IMR-90 (cell line): ENCODE measurements at regions not wholly inside any gene's neighbourhood (a gene's known extent, or its start where the extent isn't known, plus 50 kb on each side); places are given as distances from the start of the nearest gene placed in this dataset.

Experiments
- ATAC-seq: fragments of 200-7000 bp; cut with Tn5 transposase; 2 replicates; pipeline ENCODE4 v1.9.1; 2020; ENCODE audit warnings: low read depth, mild to moderate bottlenecking, moderate library complexity
- BruUV-seq: library from RNA; stranded (reverse); fragments of 400-500 nt; replicated peaks from 2 replicates; lab custom pipeline; 2021; lab: Mats Ljungman, UMichigan
- CTCF ChIA-PET: fragments of 300-600 bp; formaldehyde crosslinking; extraction: SDS; loops from one replicate; lab custom pipeline; 2021; ENCODE audit warnings: antibody characterized with exemption; lab: Yijun Ruan, JAX
- POLR2A ChIA-PET: fragments of 300-600 bp; sonication (Branson Sonifier 250); formaldehyde crosslinking; loops from one replicate; lab custom pipeline; 2022; ENCODE audit warnings: antibody characterized with exemption; ENCODE audit not compliant: unreplicated experiment; lab: Charles Lee
- DNase-seq: peaks from one replicate; pipeline ENCODE4 v3.0.0; 2013
- H2AFZ ChIP-seq: replicated peaks from 2 replicates; pipeline ENCODE3; 2013; ENCODE audit warnings: low read length, mild to moderate bottlenecking; ENCODE audit not compliant: poor library complexity
- H2AK5ac ChIP-seq: 2 replicates; pipeline ENCODE4 v1.6.1; 2013; ENCODE audit warnings: low read depth, low read length, inconsistent platforms
- H2AK9ac ChIP-seq: replicated peaks from 2 replicates; pipeline ENCODE3; 2013; ENCODE audit warnings: mild to moderate bottlenecking, low read depth, low read length, moderate library complexity; ENCODE audit not compliant: poor library complexity
- H2BK120ac ChIP-seq: 2 replicates; pipeline ENCODE4 v1.6.1; 2013; ENCODE audit warnings: low read depth, low read length, inconsistent platforms
- H2BK15ac ChIP-seq: 3 replicates; pipeline ENCODE4 v1.6.1; 2013; ENCODE audit warnings: low read depth, low read length, inconsistent platforms
- H2BK20ac ChIP-seq: 2 replicates; pipeline ENCODE4 v1.6.1; 2013; ENCODE audit warnings: low read depth, mild to moderate bottlenecking, inconsistent platforms, low read length, moderate library complexity
- H2BK5ac ChIP-seq: 2 replicates; pipeline ENCODE4 v1.6.1; 2013; ENCODE audit warnings: mild to moderate bottlenecking, low read depth, low read length, inconsistent platforms; ENCODE audit not compliant: poor library complexity, severe bottlenecking
- H3K14ac ChIP-seq: replicated peaks from 2 replicates; pipeline ENCODE4 v1.6.1; 2013; ENCODE audit warnings: low read depth, low read length, inconsistent platforms
- H3K18ac ChIP-seq: 2 replicates; pipeline ENCODE4 v1.6.1; 2013; ENCODE audit warnings: low read depth, low read length, control low read depth
- H3K23ac ChIP-seq: 2 replicates; pipeline ENCODE4 v1.6.1; 2013; ENCODE audit warnings: low read depth, low read length, inconsistent platforms
- H3K27ac ChIP-seq: 2 replicates; pipeline ENCODE4 v1.5.1; 2013; ENCODE audit warnings: mild to moderate bottlenecking, control low read depth, low read length; ENCODE audit not compliant: insufficient read depth
- H3K27me3 ChIP-seq: 2 replicates; pipeline ENCODE4 v1.6.1; 2013; ENCODE audit warnings: low read length; ENCODE audit not compliant: control insufficient read depth, insufficient read depth
- H3K36me3 ChIP-seq: 2 replicates; pipeline ENCODE4 v1.6.1; 2013; ENCODE audit warnings: low read length, mixed read lengths; ENCODE audit not compliant: control insufficient read depth, insufficient read depth
- H3K4ac ChIP-seq: 2 replicates; pipeline ENCODE4 v1.6.1; 2013; ENCODE audit warnings: low read depth, low read length, inconsistent platforms
- H3K4me1 ChIP-seq: 2 replicates; pipeline ENCODE4 v1.6.1; 2013; ENCODE audit warnings: low read length, mixed read lengths; ENCODE audit not compliant: control insufficient read depth, insufficient read depth
- H3K4me2 ChIP-seq: 2 replicates; pipeline ENCODE4 v1.6.1; 2013; ENCODE audit warnings: low read depth, mild to moderate bottlenecking, control low read depth, low read length, moderate library complexity
- H3K4me3 ChIP-seq: 2 replicates; pipeline ENCODE4 v1.5.1; 2013; ENCODE audit warnings: low read depth, mild to moderate bottlenecking, control low read depth, low read length, moderate library complexity; ENCODE audit not compliant: insufficient read depth
- H3K56ac ChIP-seq: 2 replicates; pipeline ENCODE4 v1.6.1; 2013; ENCODE audit warnings: low read length, inconsistent platforms; ENCODE audit not compliant: insufficient read depth; ENCODE audit errors: extremely low read depth
- H3K79me1 ChIP-seq, 2 experiments: 2 replicates each; pipeline ENCODE4 v1.6.1; 2013; ENCODE audit warnings: low read length in 2 of 2, inconsistent platforms in 1 of 2, low read depth in 1 of 2
- H3K9ac ChIP-seq: 2 replicates; pipeline ENCODE4 v1.6.1; 2013; ENCODE audit warnings: low read depth, low read length, control low read depth
- H3K9me1 ChIP-seq: 2 replicates; pipeline ENCODE4 v1.6.1; 2013; ENCODE audit warnings: low read length, inconsistent platforms; ENCODE audit not compliant: insufficient read depth
- H3K9me3 ChIP-seq: 2 replicates; pipeline ENCODE4 v1.6.1; 2013; ENCODE audit warnings: low read length; ENCODE audit not compliant: control insufficient read depth, insufficient read depth
- H4K20me1 ChIP-seq: 2 replicates; pipeline ENCODE4 v1.6.1; 2013; ENCODE audit warnings: low read length, inconsistent platforms; ENCODE audit not compliant: insufficient read depth
- H4K5ac ChIP-seq: 2 replicates; pipeline ENCODE4 v1.6.1; 2013; ENCODE audit warnings: mild to moderate bottlenecking, low read depth, low read length, control low read depth
- H4K8ac ChIP-seq, 2 experiments: 2 replicates each; pipeline ENCODE4 v1.6.1; 2013; ENCODE audit warnings: low read depth in 2 of 2, low read length in 2 of 2, control low read depth in 1 of 2, inconsistent platforms in 1 of 2
- H4K91ac ChIP-seq: 2 replicates; pipeline ENCODE4 v1.6.1; 2013; ENCODE audit warnings: low read depth, low read length, inconsistent platforms; ENCODE audit not compliant: insufficient read depth
- RFX5 ChIP-seq: IDR thresholded peaks from 2 replicates; pipeline ENCODE4 v1.8.0; 2012; ENCODE audit warnings: low read depth, mild to moderate bottlenecking, low read length, moderate library complexity
- WGBS, 2 experiments: methylation state at CpG; one replicate each; pipeline versions ENCODE4 v1.1.5 to v1.1.7; 2013; ENCODE audit warnings: missing lambda C conversion rate in 2 of 2; ENCODE audit not compliant: insufficient read length in 1 of 2; ENCODE audit errors: extremely low coverage in 2 of 2; 5-methylcytosine and 5-hydroxymethylcytosine counted together
- dilution Hi-C: fragments of 300-500 bp; cut with HindIII; formaldehyde crosslinking; loops from one replicate; pipeline ENCODE4 v1.14.3; 2018; ENCODE audit warnings: low sequenced_read_pairs; ENCODE audit not compliant: unreplicated experiment
- in situ Hi-C: fragments of 300-500 bp; cut with MboI; formaldehyde crosslinking; loops from 3 replicates; pipeline ENCODE4 v1.14.3; 2019; ENCODE audit warnings: low sequenced_read_pairs, inconsistent platforms, mixed read lengths
- intact Hi-C: fragments of 100-400 bp; cut with micrococcal nuclease; formaldehyde crosslinking; loops from 2 replicates; pipeline ENCODE4 v1.10.0; 2022

DNA sequence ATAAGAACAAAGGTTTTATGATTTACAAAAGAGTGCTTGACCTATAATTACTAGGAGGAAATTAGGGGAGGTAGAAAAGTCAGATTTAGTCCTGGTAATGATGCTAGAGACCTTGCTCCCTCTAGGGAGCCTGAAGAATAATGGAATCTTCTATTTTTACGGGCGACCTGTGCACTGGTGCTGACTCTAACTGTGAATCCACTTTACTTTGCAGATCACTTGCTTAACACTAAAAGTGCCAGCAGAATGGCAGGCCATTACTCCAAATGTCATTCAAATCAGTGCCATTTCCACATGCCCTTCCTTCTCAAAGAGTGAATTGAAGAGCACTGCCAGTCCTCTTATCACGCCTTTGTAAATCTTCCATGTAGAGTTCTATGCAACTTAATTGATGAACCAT, 359.4 kb upstream of the ARRDC3 start:
- BruUV-seq, result no TSS peak
- H3K79me1 ChIP-seq, result no peaks in the 10 kb centered on the region
- no peak overlapping the region for H3K23ac ChIP-seq
- H3K9me1 ChIP-seq, result no peaks in the 10 kb centered on the region
- no peak overlapping the region for H3K56ac ChIP-seq
- no peak overlapping the region for H2BK5ac ChIP-seq
- no peak for ATAC-seq
- intact Hi-C loops (no loop called here), in situ Hi-C loops (no loop called here), dilution Hi-C loops (no loop called here)
- no peak for DNase-seq
- H2BK20ac ChIP-seq, result no peak overlapping the region
- no peak overlapping the region for H3K4me2 ChIP-seq
- H3K4me1 ChIP-seq, result no peaks in the 10 kb centered on the region
- H2AFZ ChIP-seq, result no peak overlapping the region
- TF ChIP-seq RFX5, result no peak
- no peak overlapping the region for H3K27ac ChIP-seq
- H4K5ac ChIP-seq, result no peak overlapping the region
- no peak overlapping the region for H3K4me3 ChIP-seq
- no peak overlapping the region for H4K8ac ChIP-seq
- H3K4ac ChIP-seq, result no peak overlapping the region
- no peak overlapping the region for H3K9ac ChIP-seq
- POLR2A ChIA-PET, result no interaction called here
- no peak overlapping the region for H2BK120ac ChIP-seq
- H2AK5ac ChIP-seq, result no peak overlapping the region
- H4K20me1 ChIP-seq, result no peaks in the 10 kb centered on the region
- CTCF ChIA-PET, result no interaction called here
- H2AK9ac ChIP-seq, result no peak overlapping the region
- no peak overlapping the region for H4K91ac ChIP-seq
- H2BK15ac ChIP-seq, result no peak overlapping the region
- no peak overlapping the region for H3K14ac ChIP-seq
- H3K9me3 ChIP-seq, result no peaks in the 10 kb centered on the region
- WGBS, 2 experiments, result no CpG with 5 or more reads among the region's 3 CpGs
- H3K18ac ChIP-seq, result no peak overlapping the region
- H3K27me3 ChIP-seq, result no peaks in the 10 kb centered on the region
- H3K36me3 ChIP-seq, result no peaks in the 10 kb centered on the region
